ENCODE measurements at regions not wholly inside any gene's neighbourhood (a gene's known extent, or its start where the extent isn't known, plus 50 kb on each side); places are given as distances from the start of the nearest gene placed in this dataset.
"Not testable (repeated sequence)": the region's sequence is repeated elsewhere in the genome, so short reads cannot be mapped to it uniquely, and the experiment has no call there.

GRCh38 chr19:30066781-30067759 lies 125.0 kb downstream of the URI1 start:
- DNase-seq: no peak

GRCh38 chr19:30067956-30068506 lies 126.0 kb downstream of the URI1 start:
- DNase-seq: not testable (repeated sequence)

- DNase-seq: no peak
Measured at GRCh38 chr19:30068528-30069395, 126.7 kb downstream of the URI1 start.

GRCh38 chr19:30069535-30070197 lies 127.6 kb downstream of the URI1 start:
- DNase-seq: no peak

- DNase-seq: no peak
Measured at GRCh38 chr19:30070198-30070967, 128.3 kb downstream of the URI1 start.

- DNase-seq: no peak
Measured at GRCh38 chr19:30070968-30071632, 129.1 kb downstream of the URI1 start.

- DNase-seq: no peak
Measured at GRCh38 chr19:30071871-30072270, 129.8 kb downstream of the URI1 start.

- no peak for DNase-seq
Measured at GRCh38 chr19:30073152-30074000, 131.3 kb downstream of the URI1 start.

GRCh38 chr19:30074096-30074495 lies 132.1 kb downstream of the URI1 start:
- no peak for DNase-seq

GRCh38 chr19:30074741-30075715 lies 133.0 kb downstream of the URI1 start:
- DNase-seq: no peak

GRCh38 chr19:30076101-30076551 lies 134.1 kb downstream of the URI1 start:
- DNase-seq: no peak

- DNase-seq: no peak
Measured at GRCh38 chr19:30076751-30077670, 135.0 kb downstream of the URI1 start.

- no peak for DNase-seq
Measured at GRCh38 chr19:30077851-30078355, 135.9 kb downstream of the URI1 start.

GRCh38 chr19:30078381-30078910 lies 136.4 kb downstream of the URI1 start:
- no peak for DNase-seq

- DNase-seq: no peak
Measured at GRCh38 chr19:30079200-30079599, 137.2 kb downstream of the URI1 start.

- DNase-seq: no peak
Measured at GRCh38 chr19:30082168-30082567, 140.1 kb downstream of the URI1 start.

GRCh38 chr19:30082611-30083010 lies 140.6 kb downstream of the URI1 start:
- DNase-seq: no peak
